HEK293 (cell line): ENCODE measurements at regions not wholly inside any gene's neighbourhood (a gene's known extent, or its start where the extent isn't known, plus 50 kb on each side); places are given as distances from the start of the nearest gene placed in this dataset.

Experiments used
- BCL11A ChIP-seq: fragments of 450-650 bp; formaldehyde crosslinking; IDR thresholded peaks from 2 replicates; pipeline ENCODE4 v1.5.1; 2016; ENCODE audit warnings: low read depth, missing biosample characterization, missing genetic modification characterization
- CTCF ChIP-seq: fragments of 450-650 bp; formaldehyde crosslinking; IDR thresholded peaks from 2 replicates; pipeline ENCODE4 v1.5.1; 2016; ENCODE audit warnings: missing biosample characterization, missing genetic modification characterization
- RBAK ChIP-seq: fragments of 450-650 bp; formaldehyde crosslinking; IDR thresholded peaks from 2 replicates; pipeline ENCODE4 v1.5.1; 2016; ENCODE audit warnings: missing biosample characterization, missing genetic modification characterization
- REST ChIP-seq: fragments of 450-650 bp; formaldehyde crosslinking; IDR thresholded peaks from 2 replicates; pipeline ENCODE4 v1.5.1; 2016; ENCODE audit warnings: missing biosample characterization, missing genetic modification characterization
- ZBTB26 ChIP-seq: fragments of 450-650 bp; formaldehyde crosslinking; optimal IDR thresholded peaks from 2 replicates; pipeline ENCODE3; 2016; ENCODE audit warnings: missing biosample characterization, mild to moderate bottlenecking, missing genetic modification characterization
- ZBTB8A ChIP-seq: fragments of 450-650 bp; formaldehyde crosslinking; IDR thresholded peaks from 2 replicates; pipeline ENCODE4 v1.5.1; 2016; ENCODE audit warnings: missing biosample characterization, missing genetic modification characterization
- ZNF274 ChIP-seq, 2 experiments: fragments of 200-500 bp in 1 of 2; fragments of 450-650 bp in 1 of 2; sonication (Bioruptor generic) in 1 of 2; formaldehyde crosslinking in 1 of 2; IDR thresholded peaks; 2 replicates each; pipeline versions ENCODE4 v1.5.1 to v1.6.1; 2014 to 2016; ENCODE audit warnings: borderline replicate concordance in 1 of 2, inconsistent platforms in 1 of 2, low read length in 1 of 2, missing biosample characterization in 1 of 2, missing genetic modification characterization in 1 of 2
- ZNF335 ChIP-seq: fragments of 450-650 bp; formaldehyde crosslinking; conservative IDR thresholded peaks from 2 replicates; pipeline ENCODE4 v1.5.1; 2016; ENCODE audit warnings: missing biosample characterization, missing genetic modification characterization
- ZNF423 ChIP-seq: fragments of 450-650 bp; formaldehyde crosslinking; IDR thresholded peaks from 2 replicates; pipeline ENCODE4 v1.5.1; 2016; ENCODE audit warnings: missing biosample characterization, missing genetic modification characterization
- ZNF555 ChIP-seq: fragments of 450-650 bp; formaldehyde crosslinking; conservative IDR thresholded peaks from 2 replicates; pipeline ENCODE4 v1.5.1; 2017; ENCODE audit warnings: missing biosample characterization, mild to moderate bottlenecking, missing genetic modification characterization, inconsistent platforms
- ZNF747 ChIP-seq: fragments of 450-650 bp; formaldehyde crosslinking; IDR thresholded peaks from 2 replicates; pipeline ENCODE4 v1.5.1; 2016; ENCODE audit warnings: missing biosample characterization, missing genetic modification characterization
- ZSCAN18 ChIP-seq: fragments of 450-650 bp; formaldehyde crosslinking; IDR thresholded peaks from 2 replicates; pipeline ENCODE4 v1.5.1; 2016; ENCODE audit warnings: missing biosample characterization, missing genetic modification characterization
- ZXDB ChIP-seq: fragments of 450-650 bp; formaldehyde crosslinking; IDR thresholded peaks from 2 replicates; pipeline ENCODE4 v1.5.1; 2016; ENCODE audit warnings: missing biosample characterization, missing genetic modification characterization

- TF ChIP-seq CTCF (tag by site-specific recombination) (no peak), ZNF335 (no peak), ZBTB26 (tag by site-specific recombination) (no peak), ZBTB8A (tag by site-specific recombination) (no peak), ZSCAN18 (tag by site-specific recombination) (no peak), ZNF555 (no peak), RBAK (tag by site-specific recombination) (no peak), ZNF747 (tag by site-specific recombination) (no peak), REST (tag by site-specific recombination) (no peak), ZNF423 (no peak), ZXDB (no peak), BCL11A (tag by site-specific recombination) (no peak), ZNF274 (IDR thresholded peaks at IDR 0.05; ENCODE audit: low read length) (no peak), ZNF274 (tag by site-specific recombination; IDR thresholded peaks at IDR 0.05; ENCODE audit: borderline replicate concordance) (no peak)
Observed at GRCh38 chr1:55322842-55323241, 107.7 kb upstream of the USP24 start.
